Right cardiac atrium (tissue), 5 donors: ENCODE measurements at regions not wholly inside any gene's neighbourhood (a gene's known extent, or its start where the extent isn't known, plus 50 kb on each side); places are given as distances from the start of the nearest gene placed in this dataset.
A peak's percentile ranks its signal among the peaks of the same experiment; 100 is the strongest.

Source experiments
- ATAC-seq, 2 donors: fragments of 200-7000 bp; cut with Tn5 transposase; one replicate each; pipeline versions ENCODE4 v1.8.0 to v1.9.1; 2020; ENCODE audit warnings: moderate library complexity in 2 of 2, mild to moderate bottlenecking in 1 of 2
- DNase-seq, 3 donors: peaks; one replicate each; pipeline ENCODE4 v3.0.0-alpha.2; 2020
- H3K27ac ChIP-seq: one replicate; pipeline ENCODE4 v1.5.1; 2013; ENCODE audit warnings: mild to moderate bottlenecking, low read length, control low read depth, moderate library complexity
- H3K27me3 ChIP-seq: one replicate; pipeline ENCODE4 v1.6.1; 2013; ENCODE audit not compliant: control insufficient read depth, insufficient read depth
- H3K4me1 ChIP-seq: one replicate; pipeline ENCODE4 v1.6.1; 2013; ENCODE audit warnings: low read length; ENCODE audit not compliant: control insufficient read depth, insufficient read depth
- H3K4me3 ChIP-seq: one replicate; pipeline ENCODE4 v1.5.1; 2013; ENCODE audit warnings: low read length, control low read depth
- H3K9me3 ChIP-seq: one replicate; pipeline ENCODE4 v1.6.1; 2013; ENCODE audit warnings: low read length; ENCODE audit not compliant: control insufficient read depth
- WGBS: extraction: QIAGEN DNeasy Blood & Tissue Kit; methylation state at CpG from one replicate; pipeline ENCODE4 v1.1.7; 2013; 5-methylcytosine and 5-hydroxymethylcytosine counted together
- intact Hi-C, 4 donors: fragments of 100-400 bp; cut with DNase I; formaldehyde crosslinking; loops; one replicate each; pipeline versions ENCODE4 v1.11.0 to v1.14.0; 2022 to 2023
- donor health status: healthy with polysubstance abuse.
- donor health status: DM: no; HTN: yes; CAD: no.
- donor health status: DM: no; HTN: no; CAD: no.
- donor health status: DM: no; HTN: yes; CAD: no; lungs with severe emphysema.
- donor health status: DM: yes; HTN: yes; CAD: no.

DNA sequence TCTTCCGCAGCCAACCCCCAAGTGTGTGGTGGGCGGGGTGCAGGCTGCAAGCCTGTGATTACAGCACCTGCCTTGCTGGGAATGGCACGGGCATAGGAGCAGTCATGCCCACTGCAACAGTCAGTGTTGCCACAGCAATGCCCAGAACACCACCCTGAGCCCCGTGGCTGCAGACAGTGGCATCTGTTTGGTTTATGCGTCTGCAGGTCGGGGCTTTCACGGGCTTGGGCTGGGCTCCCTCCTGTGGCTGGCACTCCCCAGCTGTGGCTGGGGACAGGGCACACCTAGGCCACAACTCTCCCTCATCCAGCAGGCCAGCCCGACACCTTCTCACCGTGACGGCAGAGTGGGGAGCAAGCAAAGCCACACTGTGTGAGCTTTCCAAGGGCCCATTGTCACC is 115.3 kb upstream of the C1QTNF9B start:
- Histone ChIP-seq H3K4me3 (no peak overlapping the region), H3K4me1 (no peaks in the 10 kb centered on the region), H3K9me3 (no peaks in the 10 kb centered on the region), H3K27ac (no peak overlapping the region), H3K27me3 (no peaks in the 10 kb centered on the region)
- no peak for DNase-seq
- ATAC-seq: no peak
- WGBS: 91% methylated on average over 10 of the region's 10 CpGs
- intact Hi-C loops: loop anchor here in 1 of 4 donors (10.0 kb wide), 1 partner anchor 88 kb away; no protein-coding TSS in a partner anchor

DNA sequence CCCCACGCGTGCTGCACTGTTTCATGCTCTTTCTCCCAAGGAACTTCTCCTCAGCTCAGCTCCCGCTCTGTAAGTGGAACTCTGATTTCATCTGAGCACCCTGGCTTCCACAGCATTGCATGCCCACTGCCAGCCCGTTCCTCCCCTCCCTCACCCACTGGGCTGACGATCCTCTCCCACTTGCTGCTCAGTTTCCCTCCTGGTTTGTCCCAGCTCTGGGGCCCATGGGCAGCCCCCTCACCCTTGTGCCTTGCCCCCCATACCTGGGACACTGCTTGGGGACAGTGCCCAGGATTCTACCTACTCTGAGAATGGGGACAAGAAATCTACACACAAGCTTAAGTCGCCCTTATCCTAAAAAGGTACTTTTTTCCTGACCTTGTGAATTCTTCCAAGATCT is 115.9 kb upstream of the C1QTNF9B start:
- DNase-seq (no peak), ATAC-seq (no peak)
- WGBS: 91% methylated on average over 6 of the region's 6 CpGs
- Histone ChIP-seq H3K27ac (no peak overlapping the region), H3K4me1 (no peaks in the 10 kb centered on the region), H3K9me3 (no peaks in the 10 kb centered on the region), H3K4me3 (no peak overlapping the region), H3K27me3 (no peaks in the 10 kb centered on the region)
- intact Hi-C loops: loop anchor here in 1 of 4 donors (10.0 kb wide), 1 partner anchor 88 kb away; no protein-coding TSS in a partner anchor

DNA sequence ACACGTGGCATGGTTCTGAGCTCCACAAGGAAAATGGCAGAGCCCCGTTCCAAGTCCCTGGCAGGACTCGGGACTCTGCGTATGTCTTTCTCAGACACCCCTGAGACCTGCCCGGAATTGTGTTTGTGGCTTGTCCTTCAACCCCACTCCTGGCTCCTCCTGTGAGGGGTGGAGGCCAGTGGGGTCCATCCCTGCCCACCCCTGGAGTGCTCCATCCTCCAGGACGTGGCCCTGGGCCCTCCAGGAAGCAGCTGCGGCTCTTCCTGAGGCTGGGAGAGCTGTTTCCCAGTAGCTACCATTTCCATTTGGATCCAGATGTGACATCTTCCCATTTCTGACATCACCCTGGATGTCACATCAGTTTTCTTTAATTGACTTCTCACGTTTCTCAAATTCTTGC is 118.7 kb upstream of the C1QTNF9B start:
- intact Hi-C loops: loop anchor here in 2 of 4 donors (5.0 to 10.0 kb wide), 2 partner anchors 91 to 206 kb away; no protein-coding TSS in a partner anchor
- no peak overlapping the region for H3K27ac ChIP-seq
- no peaks in the 10 kb centered on the region for H3K9me3 ChIP-seq
- WGBS: 84% methylated on average over 8 of the region's 8 CpGs
- no peaks in the 10 kb centered on the region for H3K27me3 ChIP-seq
- no peak for ATAC-seq
- H3K4me1 ChIP-seq: no peaks in the 10 kb centered on the region
- no peak overlapping the region for H3K4me3 ChIP-seq
- DNase-seq: no peak

DNA sequence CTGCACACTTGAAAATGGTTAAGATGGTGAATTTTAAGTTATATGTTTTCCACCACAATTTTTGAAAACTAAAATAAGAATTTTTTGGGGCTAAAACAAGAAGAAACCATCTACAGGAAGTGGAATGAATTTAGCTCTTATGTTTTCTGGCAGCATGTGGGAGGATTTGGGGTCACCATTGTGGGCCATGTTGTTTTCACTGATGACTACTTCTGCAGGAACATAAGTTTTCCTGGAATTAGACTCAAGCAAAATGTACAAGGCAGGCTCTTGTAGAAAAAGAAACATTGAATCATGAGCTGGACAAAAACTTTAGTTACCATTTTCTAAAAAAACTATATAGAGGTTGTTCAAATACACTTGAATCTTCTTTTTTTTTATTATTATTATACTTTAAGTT is 125.3 kb upstream of the C1QTNF9B start:
- H3K9me3 ChIP-seq: no peaks in the 10 kb centered on the region
- no peaks in the 10 kb centered on the region for H3K4me1 ChIP-seq
- H3K4me3 ChIP-seq: no peak overlapping the region
- intact Hi-C loops: loop anchor here in 1 of 4 donors (5.0 kb wide), 1 partner anchor 200 kb away; no protein-coding TSS in a partner anchor
- no peak overlapping the region for H3K27ac ChIP-seq
- no peaks in the 10 kb centered on the region for H3K27me3 ChIP-seq
- DNase-seq (no peak), ATAC-seq (no peak)

DNA sequence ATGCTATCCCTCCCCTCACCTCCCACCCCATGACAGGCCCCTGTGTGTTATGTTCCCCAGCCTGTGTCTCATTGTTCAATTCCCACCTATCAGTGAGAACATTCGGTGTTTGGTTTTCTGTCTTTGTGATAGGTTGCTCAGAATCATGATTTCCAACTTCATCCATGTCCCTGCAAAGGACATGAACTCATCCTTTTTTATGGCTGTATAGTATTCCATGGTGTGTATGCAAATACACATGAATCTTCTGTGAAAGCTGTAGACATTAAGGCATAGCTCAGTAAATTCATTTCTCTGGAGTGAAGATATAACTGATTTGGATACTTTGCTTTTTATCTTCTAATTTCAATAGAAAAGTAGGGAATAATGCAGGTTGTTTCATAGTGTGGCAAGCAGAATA is 125.8 kb upstream of the C1QTNF9B start:
- intact Hi-C loops: loop anchor here in 1 of 4 donors (5.0 kb wide), 1 partner anchor 199 kb away; no protein-coding TSS in a partner anchor

DNA sequence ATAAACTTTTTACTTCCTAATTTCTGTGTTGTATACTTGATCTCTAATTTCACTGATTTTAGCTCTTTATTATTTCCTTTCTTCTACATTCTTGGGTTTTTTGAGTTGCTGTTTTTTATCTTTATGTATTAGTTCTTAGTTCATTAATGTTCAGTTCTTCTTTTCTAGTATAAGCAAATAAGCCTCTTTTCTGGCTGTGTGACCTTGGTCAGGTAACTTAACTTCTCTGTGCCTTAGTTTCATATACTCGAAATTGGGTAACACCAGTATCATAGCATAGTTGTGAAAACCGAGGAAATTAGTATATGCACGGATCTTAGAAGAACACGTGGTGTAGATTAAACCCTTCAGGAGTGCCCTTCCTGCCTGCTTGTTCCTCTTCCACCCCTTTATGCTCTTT is 130.2 kb upstream of the C1QTNF9B start:
- H3K9me3 ChIP-seq: no peaks in the 10 kb centered on the region
- no peak overlapping the region for H3K27ac ChIP-seq
- 53% methylated on average over 4 of the region's 4 CpGs for WGBS
- H3K27me3 ChIP-seq: no peaks in the 10 kb centered on the region
- DNase-seq: no peak
- H3K4me3 ChIP-seq: no peak overlapping the region
- no peak for ATAC-seq
- intact Hi-C loops: no loop called here
- no peaks in the 10 kb centered on the region for H3K4me1 ChIP-seq

More for the DNA sequence above, 125.8 kb upstream of the C1QTNF9B start:
- Histone ChIP-seq H3K27ac (no peak overlapping the region), H3K4me3 (no peak overlapping the region), H3K27me3 (no peaks in the 10 kb centered on the region), H3K9me3 (no peaks in the 10 kb centered on the region), H3K4me1 (no peaks in the 10 kb centered on the region)
- ATAC-seq (no peak), DNase-seq (no peak)
- 96% methylated on average over 1 of the region's 1 CpG for WGBS

DNA sequence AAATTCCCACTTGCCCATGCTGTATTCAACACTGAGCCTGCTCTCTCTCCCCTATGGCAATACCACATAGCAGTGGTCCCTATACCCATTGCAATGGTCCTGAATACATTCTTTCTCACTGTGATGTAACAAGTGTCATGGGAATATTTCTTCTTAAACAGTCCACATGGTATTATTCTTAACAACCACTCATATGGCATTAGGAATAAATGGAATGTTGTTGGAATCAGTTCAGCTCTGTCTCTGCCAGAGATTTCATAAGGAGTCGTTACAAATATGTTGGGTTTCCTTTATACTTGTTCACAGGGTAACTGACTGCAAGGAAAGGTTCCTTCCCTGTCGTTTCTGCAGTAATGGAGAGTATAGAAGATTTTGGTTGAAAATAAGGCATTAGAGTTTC is 128.3 kb upstream of the SPATA13 start:
- peak; percentile 52 to 68 for ATAC-seq

DNA sequence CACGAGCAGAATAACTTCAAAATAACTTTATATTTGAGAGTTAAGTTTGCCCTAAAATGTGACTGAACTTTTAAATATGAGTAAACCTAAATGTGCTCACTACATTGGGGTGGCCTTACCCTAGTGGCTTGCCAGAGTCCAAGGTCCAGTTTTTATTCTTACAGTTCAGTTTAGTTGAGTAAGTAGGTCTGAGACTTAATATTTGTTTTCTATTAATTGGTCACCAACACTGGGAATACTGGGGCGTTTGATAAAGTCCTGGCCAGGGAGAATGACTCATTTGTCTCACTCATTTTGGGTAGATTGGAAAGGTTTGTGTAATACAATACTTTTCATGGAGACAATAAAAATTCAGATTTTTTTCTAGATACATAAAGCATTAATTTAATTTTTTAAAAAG is 127.8 kb upstream of the SPATA13 start:
- ATAC-seq (peak; percentile 51 to 65), DNase-seq (no peak)
- Histone ChIP-seq H3K27me3 (no peaks in the 10 kb centered on the region), H3K27ac (no peak overlapping the region), H3K4me3 (no peak overlapping the region), H3K4me1 (peaks cover 2% of the 10 kb centered on the region), H3K9me3 (no peaks in the 10 kb centered on the region)
- intact Hi-C loops: no loop called here
- WGBS: 63% methylated on average over 2 of the region's 2 CpGs

More for the DNA sequence above, 128.3 kb upstream of the SPATA13 start:
- peaks cover 2% of the 10 kb centered on the region for H3K4me1 ChIP-seq
- no peak overlapping the region for H3K27ac ChIP-seq
- H3K9me3 ChIP-seq: no peaks in the 10 kb centered on the region
- no peak overlapping the region for H3K4me3 ChIP-seq
- no peak for DNase-seq
- intact Hi-C loops: no loop called here
- 24% methylated on average over 2 of the region's 2 CpGs for WGBS
- H3K27me3 ChIP-seq: no peaks in the 10 kb centered on the region

DNA sequence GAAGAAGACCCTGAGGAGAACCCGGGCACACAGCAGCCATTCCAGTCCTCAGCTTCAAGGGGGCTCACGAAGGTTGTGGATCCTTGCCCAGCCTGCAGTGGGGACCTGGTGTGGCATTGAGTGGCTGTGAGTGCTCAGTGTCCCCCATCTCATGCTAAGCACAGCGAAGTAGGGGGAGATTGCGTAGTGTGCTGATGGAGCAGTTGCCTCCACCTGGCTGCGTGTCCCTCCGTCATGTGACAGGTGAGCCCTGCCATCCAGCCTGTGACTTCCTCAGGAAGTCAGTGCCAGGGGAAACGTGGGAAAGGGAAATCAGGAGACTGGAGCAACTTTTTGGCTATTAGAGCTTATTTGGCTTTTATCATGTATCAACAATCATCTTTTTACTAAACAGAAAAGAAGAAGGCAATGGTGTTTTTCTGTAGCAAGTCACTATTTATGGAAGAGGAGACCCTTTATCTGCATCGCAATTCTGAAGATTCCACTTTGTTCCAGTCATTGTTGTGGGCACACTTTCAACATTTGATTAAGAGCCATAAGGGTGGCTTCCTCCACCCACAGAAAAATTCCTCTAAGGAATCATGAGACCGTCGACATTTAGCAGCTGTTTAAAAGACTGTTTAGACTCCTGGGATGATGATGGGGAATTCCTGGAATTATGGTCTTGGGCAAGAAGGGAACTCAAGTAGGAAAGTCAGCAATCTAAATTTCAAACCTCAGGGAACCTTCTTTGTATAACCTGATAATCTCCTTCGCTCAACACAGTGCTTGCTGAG is 126.8 kb upstream of the SPATA13 start:
- peaks cover 2% of the 10 kb centered on the region for H3K4me1 ChIP-seq
- no peak overlapping the region for H3K4me3 ChIP-seq
- no peaks in the 10 kb centered on the region for H3K9me3 ChIP-seq
- peak; percentile 59 to 71 for ATAC-seq
- peak overlapping the region; percentile 60 for H3K27ac ChIP-seq
- WGBS: 54% methylated on average over 11 of the region's 11 CpGs
- intact Hi-C loops: no loop called here
- no peaks in the 10 kb centered on the region for H3K27me3 ChIP-seq
- DNase-seq: no peak

DNA sequence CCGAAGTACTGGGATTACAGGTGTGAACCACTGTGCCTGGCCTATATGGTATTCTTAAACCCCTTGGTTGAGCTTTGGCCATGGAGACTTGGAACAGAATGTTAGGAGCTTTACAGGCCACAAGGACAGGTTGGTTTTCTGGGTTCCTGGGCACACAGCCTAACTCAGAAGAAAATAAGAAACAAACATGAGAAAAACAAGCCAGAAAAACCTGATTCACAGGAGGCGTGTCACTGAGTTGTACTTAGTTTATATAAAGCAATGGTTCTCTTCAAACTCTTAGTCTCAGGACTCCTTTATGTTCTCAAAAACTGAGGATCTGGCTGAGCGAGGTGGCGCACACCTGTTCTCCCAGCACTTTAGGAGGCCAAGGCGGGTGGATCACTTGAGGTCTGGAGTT is 125.1 kb upstream of the SPATA13 start:
- ATAC-seq: no peak
- Histone ChIP-seq H3K27me3 (no peaks in the 10 kb centered on the region), H3K27ac (peak overlapping the region; percentile 26), H3K9me3 (no peaks in the 10 kb centered on the region), H3K4me3 (no peak overlapping the region), H3K4me1 (peaks cover 2% of the 10 kb centered on the region)
- WGBS: 79% methylated on average over 5 of the region's 5 CpGs
- DNase-seq: no peak
- intact Hi-C loops: no loop called here

DNA sequence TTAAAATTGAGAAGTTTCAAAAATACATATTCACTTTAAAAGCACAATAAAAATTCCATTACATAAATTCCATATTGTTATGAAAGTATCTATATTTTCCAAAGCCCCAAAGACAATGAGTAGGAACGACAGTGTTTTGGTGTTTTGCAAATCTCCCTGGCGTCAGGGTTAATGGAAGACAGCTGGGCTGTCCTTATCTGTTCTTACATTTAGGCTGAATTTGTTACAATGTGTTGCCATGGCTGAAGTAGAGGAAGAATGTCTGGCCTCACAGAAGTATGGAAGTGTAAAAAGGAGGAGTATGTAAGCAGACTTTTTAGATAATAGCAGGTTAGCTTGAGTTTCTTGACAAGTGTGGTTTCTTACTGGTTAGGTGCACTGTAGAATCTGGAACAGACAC is 124.4 kb upstream of the SPATA13 start:
- 60% methylated on average over 2 of the region's 2 CpGs for WGBS
- intact Hi-C loops: no loop called here
- ATAC-seq: no peak
- no peak overlapping the region for H3K4me3 ChIP-seq
- H3K9me3 ChIP-seq: no peaks in the 10 kb centered on the region
- DNase-seq: no peak
- no peaks in the 10 kb centered on the region for H3K27me3 ChIP-seq
- no peak overlapping the region for H3K27ac ChIP-seq
- peaks cover 2% of the 10 kb centered on the region for H3K4me1 ChIP-seq
